Fibroblast of skin of right biceps (primary cell): ENCODE measurements at regions not wholly inside any gene's neighbourhood (a gene's known extent, or its start where the extent isn't known, plus 50 kb on each side); places are given as distances from the start of the nearest gene placed in this dataset.

Source experiments
- DNase-seq: peaks from one replicate; pipeline ENCODE4 v3.0.0-alpha.2; 2013

GRCh38 chr12:16136219-16136988, 141.1 kb downstream of the SLC15A5 start:
- DNase-seq, result no peak

GRCh38 chr12:16135323-16135722, 142.2 kb downstream of the SLC15A5 start:
- no peak for DNase-seq

GRCh38 chr12:16130343-16130742, 147.1 kb downstream of the SLC15A5 start:
- DNase-seq, result no peak

- no peak for DNase-seq
Observed at GRCh38 chr12:16121953-16122352, 155.5 kb downstream of the SLC15A5 start.

- DNase-seq, result no peak
Observed at GRCh38 chr12:16119618-16120415, 157.7 kb downstream of the SLC15A5 start.

- DNase-seq, result peak; percentile 13
Observed at GRCh38 chr12:16118586-16118985, 158.9 kb downstream of the SLC15A5 start.

- peak; percentile 5 for DNase-seq
Observed at GRCh38 chr12:16112612-16113560, 164.6 kb downstream of the SLC15A5 start.

- DNase-seq, result no peak
Observed at GRCh38 chr12:16112130-16112529, 165.4 kb downstream of the SLC15A5 start.

GRCh38 chr12:16110596-16110995, 166.9 kb downstream of the SLC15A5 start:
- DNase-seq, result no peak

GRCh38 chr12:16103851-16104250, 173.6 kb downstream of the SLC15A5 start:
- DNase-seq, result no peak

- no peak for DNase-seq
Observed at GRCh38 chr12:16100206-16100605, 177.3 kb downstream of the SLC15A5 start.

GRCh38 chr12:16096273-16096849, 181.1 kb downstream of the SLC15A5 start:
- no peak for DNase-seq

- DNase-seq, result no peak
Observed at GRCh38 chr12:16095531-16096110, 181.9 kb downstream of the SLC15A5 start.

- no peak for DNase-seq
Observed at GRCh38 chr12:16094437-16094836, 183.0 kb downstream of the SLC15A5 start.

- no peak for DNase-seq
Observed at GRCh38 chr12:16093825-16094224, 182.7 kb downstream of the DERA start.

- no peak for DNase-seq
Observed at GRCh38 chr12:16090974-16091373, 179.8 kb downstream of the DERA start.

GRCh38 chr12:16088421-16088820, 177.3 kb downstream of the DERA start:
- no peak for DNase-seq
